SJSA1 (cell line): ENCODE measurements at regions not wholly inside any gene's neighbourhood (a gene's known extent, or its start where the extent isn't known, plus 50 kb on each side); places are given as distances from the start of the nearest gene placed in this dataset.

ENCODE experiments used
- DNase-seq, 2 experiments: peaks; one replicate each; pipeline ENCODE4 v3.0.0-alpha.2; 2015 to 2020; ENCODE audit warnings: low spot score in 2 of 2, low read depth in 1 of 2
- H3K27ac ChIP-seq: fragments of 250-450 bp; sonication (Bioruptor Pico); 2 replicates; pipeline ENCODE4 v1.5.1; 2020; ENCODE audit warnings: mild to moderate bottlenecking, moderate library complexity
- H3K27me3 ChIP-seq: fragments of 250-450 bp; sonication (Bioruptor Pico); replicated peaks from 2 replicates; pipeline ENCODE4 v1.5.1; 2020; ENCODE audit warnings: mild to moderate bottlenecking, moderate library complexity
- H3K36me3 ChIP-seq: fragments of 250-450 bp; sonication (Bioruptor Pico); 2 replicates; pipeline ENCODE4 v1.5.1; 2020; ENCODE audit warnings: mild to moderate bottlenecking
- H3K4me1 ChIP-seq: fragments of 250-450 bp; sonication (Bioruptor Pico); replicated peaks from 2 replicates; pipeline ENCODE4 v1.6.1; 2021; ENCODE audit warnings: mild to moderate bottlenecking
- H3K4me3 ChIP-seq: fragments of 250-450 bp; sonication (Bioruptor Pico); 2 replicates; pipeline ENCODE4 v1.5.1; 2020; ENCODE audit warnings: mild to moderate bottlenecking
- H3K9me3 ChIP-seq: fragments of 250-450 bp; sonication (Bioruptor Pico); replicated peaks from 2 replicates; pipeline ENCODE4 v1.5.1; 2020; ENCODE audit warnings: mild to moderate bottlenecking

DNA sequence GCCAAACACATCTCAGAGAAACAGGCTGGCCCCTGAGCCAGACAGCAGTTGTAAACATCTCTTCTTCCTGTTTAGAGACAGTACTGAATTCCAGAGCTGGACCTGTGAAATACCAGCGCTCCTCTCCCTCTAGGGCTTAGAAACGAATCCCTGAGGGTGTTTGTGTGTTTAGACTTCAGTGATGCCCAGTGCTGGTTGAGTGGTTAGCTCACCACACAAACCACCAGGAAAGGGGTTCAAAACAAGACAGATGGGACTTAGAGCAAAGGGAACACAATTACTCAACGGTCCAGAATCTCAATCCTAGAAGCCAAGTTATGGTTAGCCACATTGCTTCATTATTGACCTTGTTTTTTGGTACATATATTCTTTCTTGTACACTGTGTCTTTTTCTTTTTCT lies 108.7 kb upstream of the TMEM170B start:
- Histone ChIP-seq H3K36me3 (no peaks in the 10 kb centered on the region), H3K4me3 (no peak overlapping the region), H3K9me3 (no peaks in the 10 kb centered on the region), H3K4me1 (peaks cover 82% of the 10 kb centered on the region), H3K27me3 (no peaks in the 10 kb centered on the region), H3K27ac (peak overlapping the region; percentile 71)
- peak; percentile 93 to 97 for DNase-seq

DNA sequence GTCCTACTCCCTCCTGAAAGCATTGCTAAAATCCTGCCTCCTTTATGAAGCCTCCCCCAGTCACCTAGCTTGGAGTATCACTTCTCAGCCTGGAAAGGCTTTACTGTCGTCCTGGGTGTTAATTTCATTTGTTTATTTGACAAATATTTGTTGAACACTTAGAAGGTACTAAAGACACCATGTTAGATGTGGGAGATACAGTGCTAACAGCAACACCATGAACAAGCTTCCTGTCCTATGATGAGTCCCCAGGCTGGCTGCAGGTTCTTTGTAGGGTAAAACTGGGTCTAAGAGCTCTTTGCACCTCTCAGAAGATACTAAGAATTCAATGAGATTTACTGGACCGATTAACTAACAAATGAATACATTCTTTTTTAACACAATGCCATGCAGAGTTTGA lies 109.2 kb upstream of the TMEM170B start:
- H3K9me3 ChIP-seq, result no peaks in the 10 kb centered on the region
- DNase-seq, result no peak
- peak overlapping the region; percentile 70 for H3K27ac ChIP-seq

DNA sequence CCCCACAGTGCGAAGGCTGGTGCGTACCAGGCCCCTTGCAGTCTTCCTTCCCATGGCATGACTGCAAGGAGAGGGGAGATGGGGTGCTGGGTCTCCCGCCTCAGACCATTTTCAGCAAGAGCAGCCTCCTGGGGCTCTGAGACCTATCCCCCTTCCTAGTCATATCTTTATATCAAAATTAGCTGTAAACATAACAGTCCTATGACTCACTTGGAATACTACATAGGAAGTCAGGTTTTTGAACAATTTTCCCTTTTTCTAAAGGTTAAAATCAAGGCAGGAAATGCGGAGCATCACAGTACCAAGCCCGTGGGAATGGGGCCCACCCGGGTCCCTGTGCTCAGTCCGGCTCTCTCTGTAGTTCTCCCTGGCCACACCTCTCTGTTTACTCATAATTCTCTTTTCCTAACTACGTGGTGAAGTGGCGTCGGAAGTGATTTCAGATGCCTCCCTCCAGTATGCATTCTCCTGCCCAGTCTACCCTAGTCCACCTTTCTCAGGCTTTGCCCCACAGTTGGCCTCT lies 109.8 kb upstream of the TMEM170B start:
- H3K4me3 ChIP-seq, result no peak overlapping the region
- peaks cover 83% of the 10 kb centered on the region for H3K4me1 ChIP-seq
- peak overlapping the region; percentile 70 for H3K27ac ChIP-seq
- no peaks in the 10 kb centered on the region for H3K36me3 ChIP-seq
- DNase-seq, result peak; percentile 71 to 77
- H3K27me3 ChIP-seq, result no peaks in the 10 kb centered on the region
- H3K9me3 ChIP-seq, result no peaks in the 10 kb centered on the region

More for the DNA sequence above, 109.2 kb upstream of the TMEM170B start:
- no peaks in the 10 kb centered on the region for H3K27me3 ChIP-seq
- H3K4me1 ChIP-seq, result peaks cover 82% of the 10 kb centered on the region
- H3K36me3 ChIP-seq, result no peaks in the 10 kb centered on the region
- no peak overlapping the region for H3K4me3 ChIP-seq

- Histone ChIP-seq H3K27me3 (no peaks in the 10 kb centered on the region), H3K27ac (peak overlapping the region; percentile 70), H3K9me3 (no peaks in the 10 kb centered on the region), H3K36me3 (no peaks in the 10 kb centered on the region), H3K4me3 (no peak overlapping the region), H3K4me1 (peaks cover 78% of the 10 kb centered on the region)
- DNase-seq, result no peak
Measured at GRCh38 chr6:11427091-11427722, 110.3 kb upstream of the TMEM170B start.

- Histone ChIP-seq H3K9me3 (no peaks in the 10 kb centered on the region), H3K4me3 (no peak overlapping the region), H3K27me3 (no peaks in the 10 kb centered on the region), H3K4me1 (peaks cover 72% of the 10 kb centered on the region), H3K27ac (no peak overlapping the region), H3K36me3 (no peaks in the 10 kb centered on the region)
- DNase-seq, result no peak
Measured at GRCh38 chr6:11426571-11426970, 111.0 kb upstream of the TMEM170B start.

GRCh38 chr6:11425876-11426275 lies 111.7 kb upstream of the TMEM170B start:
- no peak for DNase-seq
- Histone ChIP-seq H3K4me3 (no peak overlapping the region), H3K27me3 (no peaks in the 10 kb centered on the region), H3K36me3 (no peaks in the 10 kb centered on the region), H3K9me3 (no peaks in the 10 kb centered on the region), H3K4me1 (peaks cover 70% of the 10 kb centered on the region), H3K27ac (no peak overlapping the region)

GRCh38 chr6:11425431-11425871 lies 112.1 kb upstream of the TMEM170B start:
- peaks cover 70% of the 10 kb centered on the region for H3K4me1 ChIP-seq
- no peaks in the 10 kb centered on the region for H3K36me3 ChIP-seq
- H3K9me3 ChIP-seq, result no peaks in the 10 kb centered on the region
- no peak for DNase-seq
- no peak overlapping the region for H3K27ac ChIP-seq
- no peaks in the 10 kb centered on the region for H3K27me3 ChIP-seq
- no peak overlapping the region for H3K4me3 ChIP-seq

GRCh38 chr6:11424395-11425034 lies 113.0 kb upstream of the TMEM170B start:
- no peak for DNase-seq
- Histone ChIP-seq H3K9me3 (no peaks in the 10 kb centered on the region), H3K4me1 (peaks cover 62% of the 10 kb centered on the region), H3K27me3 (no peaks in the 10 kb centered on the region), H3K27ac (no peak overlapping the region), H3K4me3 (no peak overlapping the region), H3K36me3 (no peaks in the 10 kb centered on the region)

DNA sequence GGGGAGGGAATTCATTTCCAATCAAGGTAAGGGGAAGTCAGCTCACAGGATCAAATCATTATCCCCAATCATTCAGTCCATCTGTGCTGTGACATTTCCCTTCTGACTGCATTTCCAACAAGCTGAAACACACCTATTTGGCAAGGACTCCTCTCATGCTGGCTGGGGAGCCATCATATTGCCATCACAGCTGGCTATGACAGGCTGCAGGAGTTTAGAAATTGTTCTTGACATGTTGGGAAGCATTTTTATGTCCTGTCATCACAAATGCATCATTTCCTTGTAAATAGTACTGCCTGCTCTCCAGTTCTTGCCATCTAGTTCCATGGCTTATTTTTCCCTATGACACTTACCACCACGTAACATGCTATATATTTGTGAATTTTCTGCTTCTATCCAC lies 113.9 kb upstream of the TMEM170B start:
- H3K4me3 ChIP-seq, result no peak overlapping the region
- no peaks in the 10 kb centered on the region for H3K9me3 ChIP-seq
- H3K4me1 ChIP-seq, result peaks cover 59% of the 10 kb centered on the region
- DNase-seq, result no peak
- H3K27me3 ChIP-seq, result no peaks in the 10 kb centered on the region
- no peaks in the 10 kb centered on the region for H3K36me3 ChIP-seq
- no peak overlapping the region for H3K27ac ChIP-seq

DNA sequence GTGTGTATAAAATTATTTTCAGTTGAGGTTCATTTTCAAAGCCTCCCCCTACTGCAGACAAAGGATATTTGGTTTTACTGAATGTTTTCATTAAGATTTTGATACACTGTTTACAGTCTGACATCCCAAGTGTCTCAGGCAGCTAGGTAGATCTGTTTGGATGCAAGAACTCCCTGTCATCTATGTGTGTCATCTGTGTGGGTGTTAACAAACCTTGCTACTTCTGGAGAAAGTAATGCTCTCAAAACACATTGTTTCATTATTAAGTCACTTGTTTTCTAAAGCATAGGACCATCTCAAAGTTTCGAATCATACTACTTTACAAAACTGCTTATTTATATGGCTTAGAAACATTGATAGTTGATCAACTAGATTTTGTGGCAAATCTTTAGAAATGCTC lies 114.5 kb upstream of the TMEM170B start:
- Histone ChIP-seq H3K27ac (no peak overlapping the region), H3K36me3 (no peaks in the 10 kb centered on the region), H3K27me3 (no peaks in the 10 kb centered on the region), H3K9me3 (no peaks in the 10 kb centered on the region), H3K4me1 (peaks cover 58% of the 10 kb centered on the region), H3K4me3 (no peak overlapping the region)
- DNase-seq, result no peak

DNA sequence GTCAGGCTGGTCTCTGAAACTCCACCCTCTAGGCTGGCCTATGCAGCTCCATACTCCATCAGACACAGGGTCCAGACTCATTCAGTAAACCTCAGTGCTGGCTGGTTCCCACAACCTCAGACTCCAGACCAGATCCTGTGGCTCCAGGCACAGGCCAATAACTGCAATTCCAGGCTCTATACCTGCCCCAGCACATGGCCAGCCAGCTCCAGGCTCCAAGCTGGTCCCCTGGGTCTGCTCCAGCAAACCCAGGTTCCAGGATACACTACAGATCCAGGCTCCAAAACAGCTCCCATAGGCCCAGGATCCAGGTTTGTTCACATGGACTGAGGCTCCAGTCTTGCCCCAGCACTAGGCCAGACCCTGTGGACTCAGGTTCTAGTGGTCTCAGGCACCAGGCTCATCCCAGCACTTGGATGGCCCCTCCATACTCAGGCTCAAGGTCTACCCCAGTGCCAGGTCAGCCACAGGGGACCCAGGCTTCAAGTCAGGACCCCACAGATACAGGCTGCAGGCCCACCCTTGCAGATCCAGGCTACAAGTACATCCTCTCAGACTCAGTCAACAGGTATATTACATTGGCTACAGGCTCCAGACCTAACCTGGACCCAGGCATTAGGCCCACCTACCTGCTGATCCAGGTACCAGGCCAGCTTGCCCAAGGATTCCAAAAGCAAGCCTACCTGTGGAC lies 117.6 kb upstream of the TMEM170B start:
- Histone ChIP-seq H3K4me3 (no peak overlapping the region), H3K36me3 (no peaks in the 10 kb centered on the region), H3K4me1 (peaks cover 34% of the 10 kb centered on the region)

DNA sequence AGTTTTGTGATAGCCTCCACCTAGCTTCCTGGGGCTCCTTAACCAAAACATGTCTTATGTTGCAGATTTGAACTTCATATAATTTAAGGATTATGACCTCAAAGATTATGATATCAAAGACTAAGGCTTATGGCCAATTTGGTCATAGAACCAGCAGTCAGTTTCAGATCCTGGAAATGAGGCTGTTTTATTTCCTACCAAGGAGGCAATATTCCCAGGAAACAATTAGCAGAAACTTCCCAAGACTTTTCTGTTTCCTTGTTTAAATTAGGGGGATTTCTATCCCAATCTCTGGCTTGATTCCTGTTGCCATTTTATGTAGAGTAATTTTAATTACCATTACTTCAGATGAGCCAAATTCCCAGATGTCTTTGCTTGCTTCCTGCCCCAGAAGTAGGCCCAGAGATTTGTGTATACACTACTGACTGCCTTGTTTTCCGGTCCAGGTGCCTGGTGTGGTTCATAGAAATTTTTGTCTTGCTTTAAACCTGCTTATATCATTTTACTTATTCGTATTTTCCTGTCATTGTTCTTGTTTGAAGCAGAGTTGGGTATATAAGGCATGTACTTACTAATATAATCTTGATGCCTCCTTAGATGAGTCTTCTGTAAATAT lies 119.2 kb upstream of the TMEM170B start:
- no peaks in the 10 kb centered on the region; the same call in 1 of the 2 replicates for H3K9me3 ChIP-seq
- no peaks in the 10 kb centered on the region for H3K27me3 ChIP-seq
- no peaks in the 10 kb centered on the region for H3K36me3 ChIP-seq
- peaks cover 23% of the 10 kb centered on the region for H3K4me1 ChIP-seq
- no peak overlapping the region for H3K4me3 ChIP-seq
- no peak for DNase-seq
- H3K27ac ChIP-seq, result no peak overlapping the region

More for the DNA sequence above, 117.6 kb upstream of the TMEM170B start:
- H3K27ac ChIP-seq, result no peak overlapping the region
- H3K27me3 ChIP-seq, result no peaks in the 10 kb centered on the region
- DNase-seq, result no peak
- no peaks in the 10 kb centered on the region; the same call in 1 of the 2 replicates for H3K9me3 ChIP-seq

DNA sequence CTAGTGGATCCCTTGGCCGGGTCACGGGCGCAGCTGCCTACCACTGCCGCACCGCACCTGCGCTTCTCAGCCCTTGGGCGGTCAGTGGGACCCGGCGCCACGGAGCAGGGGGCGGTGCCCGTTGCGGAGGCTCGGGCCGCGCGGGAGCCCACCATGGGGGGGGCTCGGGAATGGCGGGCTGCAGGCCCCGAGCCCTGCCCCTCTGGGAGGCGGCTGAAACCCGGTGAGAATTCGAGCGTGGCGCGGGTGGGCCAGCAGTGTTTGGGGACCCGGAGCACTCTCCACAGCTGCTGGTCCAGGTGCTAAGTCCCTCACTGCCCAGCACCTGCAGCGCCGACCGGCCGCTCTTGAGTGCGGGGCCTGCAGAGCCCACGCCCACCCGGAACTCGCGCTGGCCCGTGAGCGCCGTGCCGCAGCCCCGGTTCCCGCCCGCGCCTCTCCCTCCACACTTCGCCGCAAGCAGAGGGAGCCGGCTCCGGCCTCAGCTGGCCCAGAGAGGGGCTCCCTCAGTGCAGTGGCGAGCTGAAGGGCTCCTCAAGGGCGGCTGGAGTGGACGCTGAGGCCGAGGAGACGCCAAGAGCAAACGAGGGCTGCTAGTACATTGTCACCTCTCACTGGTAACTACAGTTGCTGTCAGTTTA lies 120.5 kb upstream of the TMEM170B start:
- Histone ChIP-seq H3K27me3 (no peaks in the 10 kb centered on the region), H3K4me3 (no peak overlapping the region), H3K4me1 (peaks cover 21% of the 10 kb centered on the region), H3K36me3 (no peaks in the 10 kb centered on the region), H3K9me3 (no peaks in the 10 kb centered on the region; the same call in 1 of the 2 replicates), H3K27ac (no peak overlapping the region)
- no peak for DNase-seq
